ENCODE measurements at regions not wholly inside any gene's neighbourhood (a gene's known extent, or its start where the extent isn't known, plus 50 kb on each side); places are given as distances from the start of the nearest gene placed in this dataset.

GRCh38 chr1:235027076-235027861 lies 101.4 kb downstream of the TOMM20 start:
- Histone ChIP-seq H3K36me3 (ENCODE audit: control insufficient read depth in 2 of 2, extremely low read depth in 1 of 2, insufficient read depth in 2 of 2, low read length in 2 of 2) (no peaks in the 10 kb centered on the region), H3K27me3 (ENCODE audit: control insufficient read depth, extremely low read depth, insufficient read depth, low read length) (no peaks in the 10 kb centered on the region), H3K4me2 (ENCODE audit: control insufficient read depth, extremely low read depth, insufficient read depth, low read depth, low read length) (no peak overlapping the region), H2AFZ (ENCODE audit: control insufficient read depth, low read length) (no peak overlapping the region), H3K27ac (ENCODE audit: control insufficient read depth, insufficient read depth, low read length) (no peak overlapping the region), H3K4me1 (ENCODE audit: control insufficient read depth, extremely low read depth, insufficient read depth, low read length) (peaks cover 3% of the 10 kb centered on the region), H3K9ac (ENCODE audit: control insufficient read depth, extremely low read depth, insufficient read depth, low read length) (no peak overlapping the region), H3K9me1 (ENCODE audit: control insufficient read depth, extremely low read depth, insufficient read depth, low read length) (no peaks in the 10 kb centered on the region), H3K9me3 (ENCODE audit: control insufficient read depth, low read depth, low read length) (peaks cover 2% of the 10 kb centered on the region), H3K79me2 (ENCODE audit: control insufficient read depth, insufficient read depth, low read length) (no peaks in the 10 kb centered on the region), H3K4me3 (ENCODE audit: control insufficient read depth in 2 of 3, extremely low read depth in 1 of 3, insufficient read depth in 2 of 3, low read depth in 1 of 3, low read length in 3 of 3) (no peak overlapping the region), H4K20me1 (ENCODE audit: control insufficient read depth, extremely low read depth, insufficient read depth, low read length) (no peaks in the 10 kb centered on the region)
- TF ChIP-seq EZH2 (IDR thresholded peaks at IDR 0.05; ENCODE audit: low read length) (no peak), CTCF (optimal IDR thresholded peaks at IDR 0.05 in 1 of 3, IDR thresholded peaks at IDR 0.05 in 1 of 3, conservative IDR thresholded peaks at IDR 0.05 in 1 of 3; ENCODE audit: extremely low read depth in 1 of 3, insufficient read depth in 2 of 3, low read length in 3 of 3) (no peak)
- FAIRE-seq: no peak
- no peak for DNase-seq (ENCODE audit: low read depth, low spot score)
- dilution Hi-C loops (cut with MboI; ENCODE audit: extremely low pct_ligation_motif_present, low sequenced_read_pairs): no loop called here

- Histone ChIP-seq H2AFZ (ENCODE audit: control insufficient read depth, low read length) (no peak overlapping the region), H3K9me3 (ENCODE audit: control insufficient read depth, low read depth, low read length) (peaks cover 2% of the 10 kb centered on the region), H3K27ac (ENCODE audit: control insufficient read depth, insufficient read depth, low read length) (no peak overlapping the region), H3K27me3 (ENCODE audit: control insufficient read depth, extremely low read depth, insufficient read depth, low read length) (no peaks in the 10 kb centered on the region), H3K79me2 (ENCODE audit: control insufficient read depth, insufficient read depth, low read length) (no peaks in the 10 kb centered on the region), H3K4me1 (ENCODE audit: control insufficient read depth, extremely low read depth, insufficient read depth, low read length) (peaks cover 3% of the 10 kb centered on the region), H3K9me1 (ENCODE audit: control insufficient read depth, extremely low read depth, insufficient read depth, low read length) (no peaks in the 10 kb centered on the region), H4K20me1 (ENCODE audit: control insufficient read depth, extremely low read depth, insufficient read depth, low read length) (no peaks in the 10 kb centered on the region), H3K36me3 (ENCODE audit: control insufficient read depth in 2 of 2, extremely low read depth in 1 of 2, insufficient read depth in 2 of 2, low read length in 2 of 2) (no peaks in the 10 kb centered on the region), H3K4me2 (ENCODE audit: control insufficient read depth, extremely low read depth, insufficient read depth, low read depth, low read length) (no peak overlapping the region), H3K4me3 (ENCODE audit: control insufficient read depth in 2 of 3, extremely low read depth in 1 of 3, insufficient read depth in 2 of 3, low read depth in 1 of 3, low read length in 3 of 3) (no peak overlapping the region), H3K9ac (ENCODE audit: control insufficient read depth, extremely low read depth, insufficient read depth, low read length) (no peak overlapping the region)
- DNase-seq (ENCODE audit: low read depth, low spot score): no peak
- no peak for TF ChIP-seq EZH2 (IDR thresholded peaks at IDR 0.05; ENCODE audit: low read length)
- TF ChIP-seq CTCF (optimal IDR thresholded peaks at IDR 0.05 in 1 of 3, IDR thresholded peaks at IDR 0.05 in 1 of 3, conservative IDR thresholded peaks at IDR 0.05 in 1 of 3; ENCODE audit: extremely low read depth in 1 of 3, insufficient read depth in 2 of 3, low read length in 3 of 3): no peak
- dilution Hi-C loops (cut with MboI; ENCODE audit: extremely low pct_ligation_motif_present, low sequenced_read_pairs): no loop called here
- no peak for FAIRE-seq
Measured at GRCh38 chr1:235025422-235025984, 103.1 kb downstream of the TOMM20 start.
